A549 (cell line): ENCODE measurements at regions not wholly inside any gene's neighbourhood (a gene's known extent, or its start where the extent isn't known, plus 50 kb on each side); places are given as distances from the start of the nearest gene placed in this dataset.

Source experiments
- CTCF ChIP-seq: fragments of >200 bp; sonication (Bioruptor Twin); formaldehyde crosslinking; IDR thresholded peaks from 3 replicates; pipeline ENCODE4 v1.5.1; 2016
- FOSL2 ChIP-seq, 2 experiments: fragments of 450-650 bp in 1 of 2; fragments of >200 bp in 1 of 2; sonication (Bioruptor Twin) in 1 of 2; formaldehyde crosslinking; IDR thresholded peaks; 2 replicates each; pipeline versions ENCODE4 v1.5.0 to v1.6.1; 2016 to 2020; ENCODE audit warnings: mild to moderate bottlenecking in 1 of 2, moderate library complexity in 1 of 2
- RAD21 ChIP-seq, 2 experiments: fragments of >200 bp in 1 of 2; sonication (Bioruptor Twin) in 1 of 2; formaldehyde crosslinking in 1 of 2; IDR thresholded peaks in 1 of 2; conservative IDR thresholded peaks in 1 of 2; 2 replicates in 1 of 2; 3 replicates in 1 of 2; pipeline ENCODE4 v1.6.1; 2012 to 2018; ENCODE audit warnings: inconsistent platforms in 1 of 2
- ZNF302 ChIP-seq: fragments of 250-450 bp; sonication (Bioruptor Pico); IDR thresholded peaks from 2 replicates; pipeline ENCODE4 v1.9.0; 2021; ENCODE audit warnings: inconsistent platforms, mild to moderate bottlenecking, moderate library complexity

DNA sequence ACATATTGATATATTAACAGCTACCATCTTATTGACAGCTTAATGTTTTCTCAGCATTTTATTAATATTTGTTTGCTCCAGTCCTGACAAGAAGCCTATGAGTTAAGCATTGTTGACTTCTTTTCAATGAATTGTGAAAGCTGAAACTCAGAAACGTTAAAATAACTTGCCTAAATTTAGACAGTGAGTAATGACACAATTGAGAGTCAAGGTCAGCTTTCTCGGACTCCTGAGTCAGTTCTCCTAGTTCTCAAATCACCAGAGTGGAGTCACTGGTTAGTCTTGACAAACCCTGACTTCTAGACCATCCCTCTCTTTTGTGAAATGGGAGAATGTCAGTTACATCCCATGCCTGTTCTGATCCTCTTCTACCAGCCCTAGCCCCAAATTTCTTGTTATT lies 222.7 kb upstream of the ACO1 start:
- TF ChIP-seq CTCF (no peak), RAD21 (conservative IDR thresholded peaks at IDR 0.05 in 1 of 2, IDR thresholded peaks at IDR 0.05 in 1 of 2) (no peak), FOSL2 (IDR thresholded peaks at IDR 0.05) (no peak), FOSL2 (CRISPR knock-in tag; IDR thresholded peaks at IDR 0.05) (no peak), ZNF302 (CRISPR knock-in tag) (no peak)
